ENCODE measurements at regions not wholly inside any gene's neighbourhood (a gene's known extent, or its start where the extent isn't known, plus 50 kb on each side); places are given as distances from the start of the nearest gene placed in this dataset.
"Not testable (repeated sequence)": the region's sequence is repeated elsewhere in the genome, so short reads cannot be mapped to it uniquely, and the experiment has no call there.

GRCh38 chr14:47901141-47901540 lies 225.7 kb upstream of the MDGA2 start:
- TF ChIP-seq CTCF (IDR thresholded peaks at IDR 0.05); POLR2AphosphoS5 (IDR thresholded peaks at IDR 0.05; ENCODE audit: low read depth, low read length); MXI1 (IDR thresholded peaks at IDR 0.05; ENCODE audit: low read depth, low read length); ZBTB33 (IDR thresholded peaks at IDR 0.05; ENCODE audit: borderline replicate concordance, low read depth): not testable (repeated sequence)

Data from SK-N-SH (cell line).